HG03558 (cell line): ENCODE measurements at regions not wholly inside any gene's neighbourhood (a gene's known extent, or its start where the extent isn't known, plus 50 kb on each side); places are given as distances from the start of the nearest gene placed in this dataset.

ENCODE experiments used
- ATAC-seq: cut with Tn5 transposase; IDR thresholded peaks from one replicate; pipeline ENCODE4 v1.9.1; 2021; ENCODE audit warnings: moderate number of reproducible peaks; ENCODE audit not compliant: unreplicated experiment; ENCODE audit errors: extremely low read depth

DNA sequence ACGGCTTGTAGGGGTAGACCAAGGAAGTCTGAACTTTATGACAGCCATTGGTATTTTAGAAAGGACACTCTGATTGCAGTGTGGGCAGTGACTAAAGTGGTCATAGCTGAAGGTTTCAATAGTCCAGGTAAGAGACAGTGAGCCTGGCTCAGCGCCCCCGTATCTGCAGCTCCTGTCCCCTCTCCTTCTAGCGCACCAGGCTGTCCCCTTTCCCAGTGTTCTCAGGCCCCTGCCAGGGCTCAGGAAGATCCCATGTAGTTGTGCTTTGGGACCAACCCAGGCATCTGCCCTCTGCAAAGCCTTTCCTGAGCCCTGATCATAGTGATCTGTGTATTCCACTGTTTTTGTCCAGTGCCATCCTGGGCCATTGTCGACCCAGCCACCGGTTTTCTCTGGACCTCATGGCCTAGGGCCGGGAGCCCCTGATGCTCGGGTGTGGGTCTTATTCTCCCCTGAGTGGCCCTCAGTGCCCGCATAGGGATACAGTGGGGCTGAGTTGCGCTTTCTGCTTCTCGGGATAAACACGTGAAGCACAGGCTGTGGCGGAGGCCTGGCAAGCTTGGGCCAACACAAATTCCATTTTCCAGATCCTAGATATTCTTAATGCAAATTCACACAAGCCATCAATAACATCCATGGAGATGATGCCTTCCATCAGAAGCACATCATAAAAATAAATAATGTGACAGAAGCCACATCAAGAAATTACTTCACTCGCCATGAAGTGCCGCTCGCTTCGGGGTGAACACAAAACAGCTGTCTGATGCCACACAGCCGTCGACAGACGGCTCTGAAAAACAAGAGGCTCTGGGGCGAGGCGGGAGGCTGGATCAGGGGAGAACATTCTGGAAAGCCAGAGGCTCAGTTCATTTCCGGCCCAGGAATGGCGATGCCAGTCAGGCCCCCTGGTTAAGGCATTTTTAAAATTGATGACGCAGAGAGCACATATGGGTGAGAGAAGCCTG is 805.0 kb downstream of the TBC1D22A start:
- no peak for ATAC-seq

DNA sequence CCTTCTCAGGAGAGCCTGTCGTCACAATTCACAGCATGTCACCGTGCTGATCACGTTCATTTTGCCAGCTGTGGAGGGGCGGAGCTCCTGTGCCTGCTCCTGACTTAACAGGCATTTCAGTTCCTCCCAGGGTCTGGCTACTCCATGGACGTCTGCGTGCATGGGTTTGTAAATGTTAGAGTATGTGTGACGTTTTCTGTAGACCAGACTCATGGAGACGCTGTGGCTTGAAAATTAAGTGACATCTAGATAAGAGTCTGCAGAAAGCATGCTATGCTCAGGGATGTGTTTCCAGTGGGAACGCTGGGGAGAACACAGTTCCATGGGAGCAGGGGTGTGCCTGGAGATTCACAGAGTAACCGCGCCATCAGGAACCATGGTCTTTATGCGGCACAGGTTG is 804.0 kb downstream of the TBC1D22A start:
- no peak for ATAC-seq

DNA sequence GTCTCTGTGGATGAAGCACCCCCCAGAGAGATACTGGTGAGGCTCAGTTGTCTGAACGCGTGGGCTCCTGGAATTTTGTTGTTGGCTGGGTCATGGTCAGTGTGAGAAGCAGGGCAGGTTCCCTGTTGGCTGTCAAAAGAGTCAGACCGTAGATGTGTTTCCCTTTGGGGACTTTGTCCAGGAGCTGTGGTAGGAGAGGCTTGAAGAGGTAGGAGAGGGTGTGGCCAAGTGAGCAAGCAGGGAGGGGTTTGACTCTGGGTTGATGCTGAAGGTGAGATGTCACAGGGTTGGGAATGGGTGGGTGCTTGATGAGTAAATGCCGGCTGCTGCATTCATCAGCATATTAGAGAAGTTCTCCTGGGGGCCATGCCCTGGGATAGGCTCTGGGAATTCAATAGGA is 803.2 kb downstream of the TBC1D22A start:
- ATAC-seq: no peak

DNA sequence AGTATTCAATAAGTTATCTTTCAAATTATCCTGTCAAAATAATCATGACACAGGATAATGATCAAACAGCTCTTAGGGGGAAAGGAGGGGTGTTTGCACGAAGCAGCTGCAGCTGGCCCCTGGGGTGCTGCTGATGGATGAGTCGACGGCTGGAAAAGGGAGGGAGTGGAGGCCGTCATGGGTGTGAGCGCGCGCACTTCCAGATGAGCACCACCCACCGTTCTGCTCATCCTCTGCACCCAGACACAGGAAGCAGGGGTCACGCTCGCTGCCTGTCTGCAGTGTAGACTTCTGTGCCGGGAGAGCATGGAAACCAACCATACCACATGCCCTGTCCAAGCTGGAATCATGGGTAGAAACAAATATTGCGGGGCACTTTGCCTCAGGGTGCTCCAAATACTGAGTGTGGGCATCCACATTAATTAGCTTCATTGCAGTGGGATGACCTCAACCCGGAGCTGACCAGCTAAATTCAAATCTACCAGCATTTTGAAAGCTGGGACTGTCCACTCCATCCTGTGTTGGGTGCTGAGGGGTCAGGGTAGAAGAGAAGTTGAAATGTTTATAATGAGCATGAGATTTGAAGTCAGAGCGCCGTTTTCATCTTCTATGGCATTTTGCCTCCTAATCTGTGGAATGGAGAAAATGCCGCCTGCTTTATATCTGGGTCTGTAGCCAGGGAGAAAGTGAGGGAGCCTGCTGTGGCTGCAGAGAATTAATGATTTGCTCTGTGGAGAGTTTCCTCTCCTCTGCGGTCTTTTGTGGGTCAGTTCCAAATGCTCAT is 802.4 kb downstream of the TBC1D22A start:
- ATAC-seq: no peak

DNA sequence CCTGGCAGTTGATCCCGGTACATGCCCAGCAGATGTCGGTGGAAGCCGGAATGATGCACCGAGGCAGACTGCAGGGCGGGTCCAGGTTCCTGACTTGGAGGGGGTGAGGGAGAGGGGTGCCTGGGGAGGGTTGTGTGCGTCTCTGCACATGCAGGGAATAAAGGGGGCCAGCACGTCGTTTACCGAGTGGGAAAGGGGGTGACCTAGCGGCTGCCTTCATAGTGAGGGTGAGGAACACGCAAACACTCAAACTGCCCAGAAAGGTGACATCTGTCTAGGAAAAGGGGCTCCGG is 801.7 kb downstream of the TBC1D22A start:
- no peak for ATAC-seq

DNA sequence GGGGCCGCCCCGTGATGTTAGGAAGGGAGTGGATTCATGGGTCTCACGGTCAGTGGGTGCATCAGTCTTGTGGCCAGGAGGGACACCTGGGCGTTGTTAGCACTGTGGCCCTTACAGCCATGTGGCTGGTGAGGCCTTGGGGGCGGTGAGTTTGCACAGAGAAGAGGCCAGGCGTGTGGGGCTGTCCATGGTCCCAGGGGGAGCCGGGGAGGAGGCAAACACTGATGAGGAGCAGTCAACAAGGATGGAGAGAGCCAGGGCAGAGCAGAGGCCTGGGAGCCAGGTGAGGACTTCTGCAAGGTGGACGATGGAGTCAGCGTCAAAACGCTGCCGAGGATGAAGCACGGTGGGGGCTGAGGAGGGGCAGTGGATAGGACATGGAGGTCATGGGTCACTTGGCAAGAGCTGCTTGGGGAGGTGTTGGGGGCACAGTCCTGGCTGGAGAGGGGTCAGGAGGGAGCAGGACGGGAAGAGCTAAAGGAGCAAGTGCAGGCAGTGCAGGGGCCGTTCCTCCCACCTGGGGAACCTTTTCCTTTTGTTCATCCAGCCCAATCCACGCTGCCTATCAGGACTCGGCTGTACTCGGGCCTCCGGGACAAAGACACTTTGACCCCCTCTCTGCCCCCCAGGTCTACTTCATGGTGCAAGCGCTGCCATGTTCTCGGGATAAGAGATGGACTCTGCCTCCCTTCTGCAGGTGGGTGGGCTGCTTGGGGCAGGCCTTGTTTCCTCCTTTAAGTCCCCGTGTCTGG is 801.1 kb downstream of the TBC1D22A start:
- no peak for ATAC-seq

DNA sequence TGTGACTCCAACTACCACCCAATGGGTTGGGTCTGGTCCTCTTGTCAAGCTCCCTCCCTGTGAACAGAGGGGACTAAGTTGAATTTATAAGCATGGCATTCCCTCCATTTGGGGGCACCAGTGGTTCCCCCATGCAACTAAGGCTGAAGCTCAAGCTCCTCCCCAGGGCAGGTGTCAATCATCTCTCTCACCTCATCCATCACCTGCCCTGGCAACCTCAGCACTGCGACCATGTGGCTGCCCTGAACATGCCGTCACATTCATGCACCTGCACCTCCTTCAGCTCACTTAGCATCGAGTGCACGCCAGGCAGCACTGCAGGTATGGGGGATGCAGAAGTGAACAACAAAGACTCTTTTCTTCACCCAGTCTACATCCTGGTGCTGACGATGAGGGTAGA is 799.3 kb downstream of the TBC1D22A start:
- ATAC-seq: no peak

DNA sequence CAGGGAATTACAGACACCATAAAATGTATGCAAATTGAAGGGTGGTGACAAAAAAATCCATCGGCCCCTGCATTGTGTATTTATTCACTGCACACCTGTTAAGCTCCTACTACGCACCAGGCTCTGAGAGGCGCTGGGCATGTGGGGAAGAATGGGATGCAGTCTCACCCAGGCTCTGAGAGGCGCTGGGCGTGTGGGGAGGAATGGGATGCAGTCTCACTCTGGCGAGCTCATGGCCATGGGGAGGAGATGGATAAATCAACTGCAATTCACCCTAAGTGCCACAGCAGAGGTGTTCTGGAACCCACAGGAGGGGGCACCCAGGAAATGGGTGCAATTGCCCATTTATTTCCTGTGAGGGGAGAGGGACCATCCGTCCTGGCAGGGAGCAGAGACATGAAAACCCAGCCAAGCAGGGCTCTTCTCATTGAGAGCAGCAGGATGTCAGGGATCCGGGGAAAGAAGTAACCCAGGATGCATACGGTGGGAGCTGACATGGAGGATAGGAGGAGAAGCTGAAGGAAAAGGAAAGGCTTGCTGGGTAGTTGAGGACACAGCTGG is 798.7 kb downstream of the TBC1D22A start:
- no peak for ATAC-seq

DNA sequence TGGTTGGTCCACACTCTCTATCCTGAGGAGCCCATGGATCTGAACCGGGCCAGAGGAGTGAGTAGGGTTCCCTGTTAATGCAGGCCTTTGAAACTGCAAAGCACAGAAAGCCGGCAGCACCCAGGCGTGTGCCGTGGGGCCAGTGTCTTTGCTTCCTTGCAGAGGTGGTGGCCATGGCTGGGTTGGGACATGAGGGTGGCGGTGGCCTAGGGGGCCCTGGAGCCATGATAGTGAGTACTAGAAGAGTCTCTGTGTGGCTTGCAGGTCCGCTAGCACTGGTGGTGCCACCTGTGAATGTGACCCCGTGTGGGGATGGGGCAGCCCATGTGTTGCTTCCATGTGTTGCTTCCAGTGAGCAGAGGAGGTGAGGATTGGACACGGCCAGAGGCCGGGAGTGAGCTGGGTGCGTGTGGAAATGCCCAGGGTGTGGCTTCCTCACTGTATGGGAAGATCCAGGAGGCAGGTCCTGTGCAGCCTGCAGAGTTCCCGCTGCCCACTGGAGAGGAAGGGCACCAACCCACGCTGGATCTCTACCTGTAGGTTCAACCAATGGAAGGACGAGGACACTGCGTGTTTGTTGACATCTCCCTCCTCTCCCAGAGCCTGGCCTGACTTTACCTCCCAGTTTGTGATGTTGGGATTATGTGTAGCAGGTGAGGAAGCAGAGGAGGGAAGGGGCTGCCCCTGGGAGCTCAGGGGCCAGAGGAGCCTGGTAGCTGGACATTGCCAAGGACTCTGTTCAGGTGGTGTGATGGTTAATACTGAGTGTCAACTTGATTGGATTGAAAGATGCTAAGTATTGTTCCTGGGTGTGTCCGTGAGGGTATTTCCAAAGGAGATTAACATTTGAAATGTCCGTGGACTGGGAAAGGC is 796.6 kb downstream of the TBC1D22A start:
- no peak for ATAC-seq

DNA sequence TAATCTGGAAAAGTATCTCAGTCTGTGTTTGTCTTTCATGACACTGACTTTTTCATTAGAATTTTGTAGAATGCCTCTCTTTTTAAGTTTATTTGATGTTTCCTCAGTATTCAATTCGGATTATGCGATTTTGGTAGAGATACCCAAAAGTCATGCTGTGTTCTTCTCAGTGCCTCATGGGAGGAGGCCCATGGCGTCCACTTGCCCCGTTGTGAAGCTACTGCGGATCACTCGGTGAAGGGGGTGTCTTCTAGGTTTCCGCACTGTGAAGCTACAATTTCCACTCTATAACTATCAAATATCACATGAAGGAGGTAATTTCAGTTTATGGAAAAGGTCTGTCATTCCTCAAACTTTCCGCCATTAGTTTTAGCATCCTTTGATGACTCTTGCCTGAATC is 794.0 kb downstream of the TBC1D22A start:
- ATAC-seq: no peak

DNA sequence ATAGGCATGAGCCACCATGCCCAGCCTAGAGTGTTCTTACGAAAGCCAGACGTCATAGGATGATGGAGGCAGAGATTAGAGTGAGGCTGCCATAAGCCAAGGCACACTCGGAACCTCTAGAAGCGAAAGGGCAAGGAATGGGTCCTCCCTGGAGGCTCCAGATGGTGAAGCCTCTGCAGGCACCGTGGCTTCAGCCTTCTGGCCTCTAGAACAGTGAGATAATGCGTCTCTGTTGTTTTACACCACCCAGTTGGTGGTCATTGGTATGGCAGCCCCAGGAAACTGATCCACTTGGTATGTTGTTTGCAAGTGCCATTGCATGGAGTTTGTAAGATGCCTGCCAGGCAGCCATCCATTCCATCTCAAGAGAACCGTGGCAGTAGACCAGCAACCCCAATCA is 791.0 kb downstream of the TBC1D22A start:
- ATAC-seq: no peak

DNA sequence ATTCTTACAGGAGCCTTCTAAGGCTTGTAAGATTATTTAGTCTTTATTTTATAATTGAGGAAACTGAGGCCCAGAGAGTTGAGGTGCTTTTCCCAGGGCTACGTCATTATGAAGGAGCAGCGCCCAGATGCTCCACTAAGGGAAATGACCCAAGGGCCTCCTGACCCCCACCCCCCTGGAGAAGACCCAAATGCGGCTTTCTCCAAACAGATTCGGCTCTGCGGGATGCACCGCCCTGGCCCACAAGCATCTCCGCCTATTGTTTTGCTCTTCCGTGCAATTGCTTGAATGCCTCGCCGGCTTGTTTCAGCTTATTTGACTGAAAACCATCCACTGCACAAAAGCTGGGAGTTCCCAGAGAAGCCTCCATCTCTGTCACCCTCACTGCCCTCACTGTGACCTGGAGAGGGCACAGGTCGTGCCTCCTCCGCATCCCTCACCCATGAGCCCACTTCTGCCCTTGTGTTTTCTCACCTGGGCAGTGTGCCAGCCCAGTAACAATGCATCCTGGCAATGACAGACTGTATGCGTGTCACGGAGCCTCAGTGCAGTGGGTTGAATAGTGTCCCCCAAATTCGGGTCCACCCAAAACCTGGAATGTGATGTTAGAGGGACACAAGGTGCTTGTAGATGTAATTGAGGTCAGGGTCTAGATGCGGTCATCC is 790.2 kb downstream of the TBC1D22A start:
- no peak for ATAC-seq

DNA sequence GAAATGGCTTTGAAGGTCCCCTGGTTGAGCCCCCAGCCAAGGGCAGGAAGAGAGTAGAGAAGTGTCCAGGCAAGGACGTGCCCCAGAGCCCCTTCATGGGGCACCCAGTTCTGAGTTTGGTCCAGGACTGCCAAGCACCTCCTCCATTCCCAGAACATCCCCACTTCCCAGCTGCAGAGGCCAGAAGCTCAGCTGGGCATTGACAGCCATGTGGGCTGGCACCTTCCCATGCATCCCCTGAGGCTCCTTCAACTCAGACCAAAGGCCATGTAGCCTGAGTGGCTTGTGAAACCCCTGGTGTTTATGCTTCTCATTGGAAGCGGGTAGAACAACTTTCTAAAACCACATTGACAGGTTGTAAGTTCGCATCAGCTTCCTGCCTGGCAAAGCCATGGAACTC is 789.6 kb downstream of the TBC1D22A start:
- no peak for ATAC-seq

DNA sequence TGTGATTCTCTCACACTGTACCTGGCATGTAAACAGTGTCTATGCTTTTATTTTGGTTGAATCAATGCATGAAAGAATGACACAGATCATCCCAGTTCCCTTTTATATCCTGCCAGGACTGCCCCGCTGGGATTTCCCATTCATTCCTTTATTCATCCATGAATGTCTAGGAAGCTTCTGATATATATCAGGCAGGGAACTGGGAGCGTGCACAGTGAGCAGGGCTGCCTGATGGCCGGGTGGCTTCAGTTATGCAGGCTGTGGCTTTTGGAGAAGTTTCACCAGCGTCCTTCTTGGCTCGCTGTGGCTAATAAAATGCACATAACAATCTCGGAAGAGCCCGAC is 789.0 kb downstream of the TBC1D22A start:
- no peak for ATAC-seq

DNA sequence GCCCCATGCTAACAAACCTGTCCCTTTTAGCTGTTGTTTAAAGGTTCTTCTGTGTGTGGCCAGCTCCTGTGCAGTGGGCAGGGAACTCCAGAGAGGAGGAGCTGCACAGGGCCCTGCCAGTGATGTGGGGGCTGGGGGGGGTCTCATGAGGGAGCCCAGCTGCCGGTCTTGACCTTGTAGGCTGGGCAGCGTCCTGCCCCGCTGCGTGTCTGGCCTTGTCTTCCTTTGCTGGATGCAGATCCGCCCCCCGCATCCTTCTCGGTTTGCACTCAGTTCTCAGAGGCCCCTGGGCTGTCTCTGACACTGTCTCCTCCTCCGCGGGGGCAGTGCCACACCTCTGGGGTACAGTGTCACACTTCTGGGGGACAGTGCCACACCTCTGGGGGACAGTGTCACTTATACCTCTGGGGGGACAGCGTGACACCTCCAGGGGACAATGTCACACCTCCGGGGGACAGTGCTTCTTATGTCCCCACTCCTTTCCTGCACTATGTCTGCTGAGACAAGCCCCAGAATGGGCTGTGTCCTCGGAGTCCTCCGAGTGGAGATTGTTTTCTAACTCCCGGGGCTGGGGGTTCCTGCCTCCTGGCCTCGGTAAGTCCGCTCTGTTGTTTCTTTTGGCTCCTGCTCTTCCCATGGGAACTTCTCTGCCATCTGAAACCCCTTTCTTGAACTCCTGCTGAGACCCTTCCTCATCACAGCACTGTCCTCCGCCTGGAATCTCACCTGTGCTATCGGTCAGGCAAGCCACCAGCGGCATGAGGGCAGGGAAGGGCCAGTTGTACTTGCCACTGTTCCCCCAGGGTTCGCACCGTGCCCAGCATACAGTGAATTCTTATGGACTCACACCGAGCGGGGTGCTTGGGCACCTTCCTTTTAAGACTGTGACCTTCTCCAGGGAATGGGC is 788.3 kb downstream of the TBC1D22A start:
- ATAC-seq: no peak

DNA sequence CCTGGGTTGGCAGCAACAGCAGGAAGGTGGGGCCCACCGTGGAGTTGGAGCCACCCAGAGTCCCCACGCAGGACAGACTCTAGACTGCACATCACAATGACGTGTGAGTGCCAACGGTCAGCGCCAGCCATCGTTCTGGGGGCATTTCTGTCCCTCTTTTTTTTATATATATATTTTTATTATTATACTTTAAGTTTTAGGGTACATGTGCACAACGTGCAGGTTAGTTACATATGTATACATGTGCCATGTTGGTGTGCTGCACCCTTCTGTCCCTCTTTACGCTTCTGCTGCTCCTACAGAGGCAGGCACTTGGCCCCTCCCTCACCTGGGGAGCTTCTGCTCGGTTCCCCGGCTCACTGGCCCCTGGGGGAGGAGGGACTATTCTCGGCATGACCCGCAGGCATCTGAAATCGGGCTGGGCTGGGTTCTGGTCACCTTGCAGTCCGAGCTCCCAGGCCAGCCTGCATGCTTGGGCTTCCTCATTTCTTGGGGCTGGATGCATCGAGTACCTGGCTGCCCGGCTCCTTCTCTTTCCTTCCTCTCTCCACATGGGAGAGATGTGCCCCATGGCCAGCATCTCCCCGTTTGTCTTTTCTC is 787.4 kb downstream of the TBC1D22A start:
- no peak for ATAC-seq

DNA sequence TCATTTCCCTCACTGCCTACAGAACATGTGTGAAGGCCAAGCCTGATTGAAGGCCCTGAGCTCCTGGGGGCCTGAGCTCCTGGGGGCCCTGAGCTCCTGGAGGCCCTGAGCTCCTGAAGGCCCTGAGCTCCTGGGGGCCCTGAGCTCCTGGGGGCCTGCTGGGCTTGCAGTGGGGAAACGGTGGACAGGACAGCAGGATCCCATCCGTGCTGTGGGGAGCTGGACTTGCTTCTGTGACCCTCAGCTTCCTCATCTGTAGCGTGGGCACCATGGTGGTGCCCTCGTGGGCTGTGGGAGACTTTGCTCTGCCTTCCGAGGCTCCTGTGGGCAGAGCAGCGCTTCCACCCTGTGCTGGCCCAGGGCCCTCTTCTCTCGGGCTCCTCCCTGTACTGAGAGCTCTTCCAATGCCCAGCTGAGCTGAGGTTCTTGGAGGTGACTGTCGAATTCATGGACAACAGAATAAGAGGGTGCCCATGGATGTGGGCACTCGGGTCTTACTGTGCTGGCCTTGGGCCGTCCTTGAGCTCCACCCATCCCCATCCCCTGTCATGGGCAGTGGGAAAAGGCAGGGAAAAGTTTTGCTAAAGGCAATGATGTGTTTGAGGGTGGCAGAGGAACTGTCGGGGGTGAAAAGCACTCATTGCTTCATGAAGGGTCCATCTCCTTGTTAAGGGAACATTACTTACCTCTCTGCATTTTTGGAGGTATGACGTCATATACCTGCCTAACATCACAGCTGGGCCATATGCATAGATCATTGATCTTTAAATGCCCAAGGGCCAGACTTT is 786.7 kb downstream of the TBC1D22A start:
- ATAC-seq: no peak
